GM12874 (cell line): ENCODE measurements at regions not wholly inside any gene's neighbourhood (a gene's known extent, or its start where the extent isn't known, plus 50 kb on each side); places are given as distances from the start of the nearest gene placed in this dataset.

Experiments used
- TF ChIP-seq, protein P1 (sequence below): IDR thresholded peaks from 2 replicates; pipeline ENCODE4 v1.5.1; 2011; ENCODE audit warnings: low read depth, mild to moderate bottlenecking, control low read depth, low read length, moderate library complexity; ENCODE audit not compliant: insufficient read depth

DNA sequence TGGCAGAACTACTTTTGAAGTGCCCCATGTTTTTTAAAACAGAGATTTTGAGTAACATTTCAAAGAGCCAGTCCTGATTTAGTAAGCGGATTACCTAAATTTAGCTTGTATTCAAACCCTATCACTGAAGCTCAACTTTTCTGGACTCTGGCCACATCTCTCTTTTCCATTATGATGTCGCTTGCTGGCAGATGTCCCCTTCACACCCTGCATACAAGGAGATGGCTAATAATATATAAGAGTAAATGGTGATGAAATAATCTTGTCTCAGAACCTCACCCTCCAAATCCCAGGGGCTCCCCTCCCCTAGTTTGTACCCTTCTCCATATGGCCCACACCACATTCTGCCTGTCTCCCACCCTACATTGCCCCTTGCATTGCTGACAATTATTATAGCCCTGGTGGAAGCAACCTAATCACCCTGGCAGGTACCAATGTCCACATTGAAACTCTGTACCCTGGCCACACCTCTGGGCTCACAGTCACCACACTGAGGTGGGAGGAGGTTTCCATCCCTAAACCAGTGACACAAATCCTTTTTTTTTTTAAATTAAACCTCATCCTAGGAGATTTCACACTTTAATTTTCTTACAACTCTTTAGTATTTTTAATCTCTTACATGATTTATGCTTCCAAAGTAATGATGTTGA lies 106.0 kb upstream of the SYT6 start:
- TF ChIP-seq, protein P1, sequence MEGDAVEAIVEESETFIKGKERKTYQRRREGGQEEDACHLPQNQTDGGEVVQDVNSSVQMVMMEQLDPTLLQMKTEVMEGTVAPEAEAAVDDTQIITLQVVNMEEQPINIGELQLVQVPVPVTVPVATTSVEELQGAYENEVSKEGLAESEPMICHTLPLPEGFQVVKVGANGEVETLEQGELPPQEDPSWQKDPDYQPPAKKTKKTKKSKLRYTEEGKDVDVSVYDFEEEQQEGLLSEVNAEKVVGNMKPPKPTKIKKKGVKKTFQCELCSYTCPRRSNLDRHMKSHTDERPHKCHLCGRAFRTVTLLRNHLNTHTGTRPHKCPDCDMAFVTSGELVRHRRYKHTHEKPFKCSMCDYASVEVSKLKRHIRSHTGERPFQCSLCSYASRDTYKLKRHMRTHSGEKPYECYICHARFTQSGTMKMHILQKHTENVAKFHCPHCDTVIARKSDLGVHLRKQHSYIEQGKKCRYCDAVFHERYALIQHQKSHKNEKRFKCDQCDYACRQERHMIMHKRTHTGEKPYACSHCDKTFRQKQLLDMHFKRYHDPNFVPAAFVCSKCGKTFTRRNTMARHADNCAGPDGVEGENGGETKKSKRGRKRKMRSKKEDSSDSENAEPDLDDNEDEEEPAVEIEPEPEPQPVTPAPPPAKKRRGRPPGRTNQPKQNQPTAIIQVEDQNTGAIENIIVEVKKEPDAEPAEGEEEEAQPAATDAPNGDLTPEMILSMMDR, result no peak

DNA sequence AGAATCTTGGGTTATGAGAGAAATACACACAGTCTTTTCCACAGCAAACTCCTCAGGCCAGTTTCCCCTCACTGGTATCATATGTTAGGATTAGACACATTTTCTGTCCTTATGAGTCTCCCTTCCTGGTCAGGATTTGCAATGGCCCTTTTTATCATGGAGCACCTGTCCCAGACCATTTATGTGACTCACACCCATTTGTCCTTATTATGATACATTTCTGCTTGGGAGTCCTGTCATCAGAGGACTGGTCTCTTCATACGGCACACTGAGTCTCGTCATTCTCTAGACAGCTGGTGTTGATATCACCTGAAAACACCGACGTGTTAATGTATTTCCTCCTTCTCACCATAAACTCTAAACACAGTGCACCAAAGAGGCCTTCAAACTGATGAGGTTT lies 105.0 kb upstream of the SYT6 start:
- TF ChIP-seq, protein P1, result no peak

DNA sequence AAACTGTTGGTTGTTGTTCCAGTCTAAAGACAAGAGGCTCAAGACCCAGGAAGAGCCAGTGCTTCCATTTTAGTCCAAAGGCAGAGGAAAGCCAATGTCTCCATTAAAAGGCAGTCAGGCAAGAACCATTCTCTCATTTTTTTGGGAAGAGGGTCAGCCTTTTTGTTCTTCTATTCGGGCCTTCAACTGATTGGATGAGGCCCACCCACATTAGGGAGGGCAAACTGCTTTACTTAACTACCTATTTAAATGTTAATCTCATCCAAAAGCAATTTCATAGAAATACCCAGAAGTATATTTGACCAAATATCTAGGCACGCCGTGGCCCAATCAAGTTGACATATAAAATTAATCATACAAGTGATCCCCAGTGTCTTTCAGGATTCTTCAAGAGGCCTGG lies 104.4 kb upstream of the SYT6 start:
- TF ChIP-seq, protein P1, result no peak

DNA sequence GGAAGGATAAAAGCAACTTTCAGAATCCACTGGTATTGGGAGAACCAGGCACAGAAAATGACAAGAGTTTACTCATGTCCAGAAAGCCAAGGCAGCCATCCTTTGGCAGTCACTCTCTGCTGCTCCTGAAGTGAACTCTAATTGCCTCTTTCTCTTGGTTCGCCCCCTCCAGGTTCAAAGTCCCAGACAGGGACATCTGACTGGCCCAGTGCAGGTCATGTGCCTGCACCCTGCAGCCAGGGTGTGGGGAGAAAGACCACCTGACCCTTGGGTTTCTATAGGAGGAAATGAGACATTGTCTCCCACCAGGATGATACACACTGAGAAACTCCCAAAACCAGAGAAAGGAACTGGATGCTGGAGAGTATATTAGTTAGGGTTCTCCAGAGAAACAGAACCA lies 103.9 kb upstream of the SYT6 start:
- TF ChIP-seq, protein P1, result no peak

DNA sequence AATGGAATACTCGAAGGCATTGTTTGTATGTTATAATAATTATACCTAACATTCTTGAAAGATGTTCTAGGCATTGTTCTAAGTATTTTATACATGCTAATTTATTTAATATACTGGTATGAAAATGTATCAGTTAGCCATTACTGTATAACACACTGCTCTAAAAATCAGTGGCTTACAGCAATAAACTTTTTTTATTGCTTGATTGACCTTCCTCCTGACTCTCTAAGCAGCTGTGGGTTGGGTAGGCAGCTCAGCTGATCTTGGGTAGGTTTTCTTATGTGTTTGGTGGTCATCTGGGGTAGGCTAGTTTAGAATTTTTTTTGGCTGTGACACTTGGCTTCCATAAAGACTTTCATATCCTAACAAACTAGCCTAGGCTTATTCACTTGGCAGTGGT lies 100.2 kb upstream of the SYT6 start:
- TF ChIP-seq, protein P1, result no peak

DNA sequence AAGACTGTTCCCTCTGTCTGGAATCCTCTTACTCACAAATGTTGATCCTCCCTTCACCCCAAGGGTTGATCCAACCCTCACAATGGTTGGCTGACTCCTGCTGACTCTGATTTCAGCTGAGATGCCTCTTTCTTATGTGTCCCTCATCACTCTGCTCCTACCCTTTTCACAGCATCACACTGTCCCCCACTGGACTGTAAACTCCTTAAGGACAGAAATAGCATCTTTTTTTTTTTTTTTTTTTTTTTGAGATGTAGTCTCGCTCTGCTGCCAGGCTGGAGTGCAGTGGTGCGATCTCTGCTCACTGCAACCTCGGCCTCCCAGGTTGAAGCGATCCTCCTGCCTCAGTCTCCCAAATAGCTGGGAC lies 97.9 kb upstream of the SYT6 start:
- TF ChIP-seq, protein P1, result no peak

DNA sequence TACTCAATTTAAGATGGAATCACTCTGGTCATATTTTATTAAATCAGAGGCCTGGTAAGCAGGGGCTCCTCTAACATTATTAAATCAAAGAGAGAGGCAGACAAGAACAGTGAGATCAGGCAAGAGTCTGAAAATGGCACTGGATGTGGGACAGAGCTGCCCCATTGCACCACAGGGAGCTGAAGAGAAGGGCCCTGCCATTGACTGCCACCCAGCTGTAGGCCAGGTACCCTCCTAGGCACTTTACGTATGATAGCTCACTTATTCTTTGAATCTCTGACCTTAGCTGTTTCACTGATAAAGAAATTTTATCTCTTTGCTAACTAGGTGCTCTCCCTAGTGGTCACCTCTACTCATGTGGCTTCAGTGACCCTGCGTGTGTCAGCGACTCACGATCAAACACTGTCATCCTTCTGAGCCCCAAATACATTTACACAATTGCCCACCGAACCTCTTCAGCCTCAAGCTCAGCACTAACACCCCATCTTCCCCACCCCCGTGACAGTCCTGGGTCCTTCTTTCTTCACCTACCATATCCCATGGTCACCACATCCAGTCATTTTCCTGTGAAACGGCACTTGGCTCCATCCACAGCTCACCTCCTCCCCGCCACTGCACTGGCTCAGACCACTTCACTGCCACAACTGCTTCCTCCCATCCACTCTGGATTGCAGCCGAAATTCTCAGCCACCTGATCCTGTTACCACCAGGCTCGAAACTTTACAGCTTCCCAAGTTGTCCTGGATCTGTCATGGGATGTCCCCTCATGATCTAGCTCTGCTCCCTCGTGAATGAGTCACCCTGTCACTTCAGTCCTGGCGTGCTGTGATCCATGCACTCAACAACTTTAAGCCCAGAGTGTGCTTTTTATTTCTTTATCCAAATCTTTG lies 97.3 kb upstream of the SYT6 start:
- TF ChIP-seq, protein P1, result no peak
